HG02642 (cell line): ENCODE measurements at regions not wholly inside any gene's neighbourhood (a gene's known extent, or its start where the extent isn't known, plus 50 kb on each side); places are given as distances from the start of the nearest gene placed in this dataset.

Experiments used
- ATAC-seq: cut with Tn5 transposase; IDR thresholded peaks from one replicate; pipeline ENCODE4 v1.9.1; 2021; ENCODE audit warnings: mild to moderate bottlenecking; ENCODE audit not compliant: unreplicated experiment, poor library complexity

DNA sequence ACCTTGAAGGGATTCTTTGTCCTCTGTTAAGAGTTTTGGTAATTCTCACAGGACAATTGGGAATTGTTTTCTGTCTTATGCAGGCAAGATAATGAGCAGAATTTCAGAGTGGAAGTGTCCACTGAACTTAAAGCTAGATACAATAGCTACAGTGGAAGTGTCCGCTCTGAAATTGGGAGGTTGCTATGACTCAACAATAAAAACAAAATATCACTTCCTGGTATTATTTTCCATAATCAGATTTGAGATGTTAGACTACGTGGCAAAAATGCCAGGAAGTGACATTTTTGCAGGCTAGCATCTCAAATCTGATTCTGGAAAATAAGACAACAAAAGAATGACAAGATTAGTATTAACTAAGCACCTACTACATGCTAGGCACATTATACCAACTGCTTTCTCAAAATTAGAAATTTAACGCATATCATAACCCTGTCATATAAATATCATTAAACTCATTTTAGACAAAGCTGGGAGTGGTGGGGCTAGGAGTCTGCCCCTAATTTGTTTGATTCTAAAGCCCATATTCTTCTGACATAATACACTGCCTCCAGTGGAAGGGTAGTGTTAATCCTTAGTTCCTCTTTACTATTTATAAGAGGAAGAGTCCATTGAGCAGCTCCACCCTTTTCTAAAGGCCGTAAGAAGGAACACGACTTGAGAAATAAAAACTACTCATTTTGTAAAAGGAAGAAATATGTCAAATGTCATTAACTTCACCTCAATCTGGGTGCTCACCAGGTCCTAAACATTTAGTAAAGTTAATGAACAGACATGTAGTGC lies 266.9 kb upstream of the STT3B start:
- ATAC-seq: no peak

DNA sequence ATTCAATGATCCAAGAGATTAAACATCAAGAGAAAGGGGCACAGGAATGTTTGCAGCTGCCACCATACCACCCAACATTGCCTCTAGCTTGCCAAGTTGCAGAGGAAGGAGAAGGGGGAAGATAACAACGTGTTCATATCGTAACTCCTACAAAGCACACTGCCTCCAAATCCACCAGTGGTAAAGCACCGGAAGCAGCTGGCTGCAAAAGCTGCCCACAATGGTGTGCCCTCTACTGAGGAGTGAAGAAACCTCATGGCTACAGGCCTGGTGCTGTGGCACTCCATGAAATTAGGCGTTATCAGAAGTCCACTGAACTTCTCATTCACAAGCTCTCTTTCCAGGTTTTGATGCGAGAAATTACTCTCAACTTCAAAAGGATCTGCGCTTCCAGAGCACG lies 263.9 kb upstream of the STT3B start:
- ATAC-seq: no peak

DNA sequence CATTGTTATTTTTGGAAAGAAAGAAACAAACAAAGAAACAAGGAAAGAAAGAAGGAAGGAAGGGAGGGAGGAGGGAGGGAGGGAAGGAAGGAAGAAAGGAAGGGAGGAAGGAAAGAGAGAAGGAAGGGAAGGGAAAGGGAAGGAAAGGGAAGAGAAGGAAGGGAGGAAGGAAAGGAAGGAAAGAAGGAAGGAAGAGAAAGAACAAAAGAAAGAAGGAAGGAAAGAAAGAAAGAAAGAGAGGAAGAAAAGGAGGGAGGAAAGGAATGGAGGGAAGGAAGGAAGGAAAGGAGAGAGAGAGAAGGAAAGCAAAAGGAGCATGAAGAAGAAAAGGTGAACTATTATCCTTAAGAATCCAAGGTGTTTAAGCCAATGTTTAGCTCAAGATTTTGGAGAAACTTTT lies 262.7 kb upstream of the STT3B start:
- ATAC-seq: no peak

DNA sequence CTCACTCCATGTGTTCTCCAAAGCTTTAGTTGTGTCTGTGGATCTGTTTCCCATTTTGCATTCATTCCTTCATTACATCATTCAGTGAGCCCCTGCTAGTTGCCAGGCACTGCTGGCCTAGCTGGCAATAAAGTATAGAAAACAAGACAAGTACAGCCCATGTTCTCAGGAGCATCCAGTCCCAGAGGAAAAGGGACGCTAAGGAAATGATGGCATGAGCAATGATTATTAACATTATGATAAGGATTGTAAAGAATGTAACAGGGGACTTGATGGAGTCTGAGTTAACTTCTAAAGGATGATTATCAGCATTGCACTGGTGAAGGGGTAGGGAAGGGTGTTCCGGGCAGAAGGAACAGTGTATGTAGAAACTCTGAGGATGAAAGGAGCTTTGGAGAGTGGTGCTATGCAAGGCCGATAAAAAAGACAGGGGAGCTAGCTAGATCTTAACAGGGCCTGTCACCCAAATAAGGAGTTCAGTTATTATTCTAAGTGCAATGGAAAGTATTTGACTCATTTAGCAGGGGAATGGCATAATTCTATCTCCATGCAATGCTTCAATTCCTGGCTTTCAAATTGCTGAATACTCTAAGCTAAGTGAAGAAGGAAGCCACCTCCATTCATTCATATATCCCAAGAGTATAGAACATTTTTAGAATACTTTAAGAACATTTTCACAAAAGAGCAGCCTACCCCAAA lies 258.2 kb upstream of the STT3B start:
- ATAC-seq: no peak

DNA sequence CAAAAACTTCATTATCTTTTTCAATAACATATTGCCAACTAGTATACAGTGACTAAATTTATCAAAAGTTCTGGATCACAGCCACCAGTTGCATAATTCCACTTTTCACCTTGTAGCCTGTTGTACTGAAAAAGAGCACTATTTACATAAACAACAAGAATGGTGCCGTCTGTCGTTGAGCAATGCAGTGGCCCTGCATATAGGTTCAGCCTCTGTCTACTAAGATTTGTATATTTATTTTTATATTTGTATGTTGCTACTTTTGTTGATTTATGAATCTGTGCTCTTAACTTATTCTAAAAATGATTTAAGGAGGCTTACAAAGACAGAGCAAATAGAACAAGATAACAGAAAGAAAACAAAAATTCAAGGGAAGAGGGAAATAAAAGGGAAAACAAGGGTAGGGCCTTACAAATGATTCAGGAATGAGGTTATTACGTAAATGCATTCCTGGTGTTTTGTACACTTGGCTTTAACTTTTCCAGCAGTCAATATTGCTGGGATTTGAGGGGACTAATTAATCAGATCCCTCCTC lies 257.6 kb upstream of the STT3B start:
- no peak for ATAC-seq

DNA sequence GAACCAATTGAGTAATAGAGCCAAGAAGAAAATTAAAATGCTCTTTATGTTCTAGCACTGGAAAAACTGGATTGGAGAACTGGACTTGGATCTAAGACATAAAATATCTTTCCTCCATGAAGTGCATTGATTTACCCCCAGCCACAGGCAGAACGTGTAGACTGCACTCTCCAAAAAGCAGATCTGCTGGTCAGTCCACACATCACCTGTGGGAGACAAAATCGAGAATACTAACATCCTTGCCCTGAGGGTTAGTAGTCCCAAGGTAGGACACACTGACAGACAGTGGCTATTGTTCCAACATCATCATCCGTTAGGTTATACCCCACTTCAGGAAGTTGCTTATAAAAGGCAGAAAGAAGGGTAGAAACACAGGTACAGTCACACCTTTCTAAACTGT lies 257.1 kb upstream of the STT3B start:
- no peak for ATAC-seq

DNA sequence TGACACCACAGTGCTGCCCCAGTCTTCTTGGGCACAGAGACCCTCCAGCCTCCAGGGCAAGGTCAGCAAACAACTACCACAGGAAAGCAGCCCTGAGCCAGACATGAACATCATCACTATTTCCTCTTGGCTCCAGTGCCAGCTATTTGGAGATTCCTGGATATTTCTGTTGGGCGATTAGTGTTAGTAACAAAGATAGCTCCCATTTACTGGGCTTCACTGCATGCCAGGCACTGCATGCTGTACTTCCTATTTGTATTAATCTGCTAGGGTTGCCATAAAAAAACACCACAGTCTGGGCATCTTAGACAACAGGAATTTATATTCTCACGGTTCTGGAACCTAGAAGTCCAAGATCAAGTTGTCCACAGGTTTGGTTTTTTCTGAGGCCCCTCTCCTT lies 255.1 kb upstream of the STT3B start:
- ATAC-seq: no peak

DNA sequence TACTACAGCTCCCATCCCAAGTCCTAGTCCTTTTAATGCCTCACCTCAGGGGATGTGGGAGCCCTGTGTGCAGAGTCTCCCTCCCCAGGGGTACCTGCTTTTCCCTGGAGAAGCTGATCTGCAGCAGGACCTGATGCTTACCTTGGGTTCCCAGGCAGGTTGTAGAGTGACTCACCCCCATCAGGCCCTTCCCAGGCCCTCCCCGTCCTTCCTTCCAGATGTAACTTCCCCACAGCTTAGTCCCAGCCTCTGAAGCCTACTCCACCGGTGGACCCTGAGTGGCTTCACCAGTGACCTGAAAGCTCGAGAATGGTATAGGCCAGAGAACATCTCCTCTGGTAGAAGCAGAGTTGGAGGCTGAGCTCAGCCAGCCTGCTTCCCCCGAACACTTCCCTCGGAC lies 254.2 kb upstream of the STT3B start:
- ATAC-seq: no peak

DNA sequence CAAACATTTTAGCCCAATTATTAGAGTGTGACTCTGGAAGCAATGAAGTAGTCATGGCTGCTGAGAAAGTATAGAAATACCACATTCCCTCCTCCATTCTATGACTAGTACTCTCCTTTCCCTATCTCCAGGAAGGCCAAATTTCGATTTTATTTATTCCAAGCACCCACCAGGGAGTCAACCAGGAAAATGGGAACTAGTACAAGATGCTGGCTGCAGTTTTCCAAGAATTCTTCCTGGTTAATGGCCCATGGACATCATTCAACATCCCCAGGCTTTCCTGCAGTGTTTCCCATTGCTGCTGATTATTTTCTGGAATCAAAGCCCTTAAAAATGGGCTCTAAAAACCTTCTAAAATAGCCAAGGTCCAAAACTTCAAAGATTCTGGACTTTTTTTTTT lies 247.9 kb upstream of the STT3B start:
- ATAC-seq: no peak

DNA sequence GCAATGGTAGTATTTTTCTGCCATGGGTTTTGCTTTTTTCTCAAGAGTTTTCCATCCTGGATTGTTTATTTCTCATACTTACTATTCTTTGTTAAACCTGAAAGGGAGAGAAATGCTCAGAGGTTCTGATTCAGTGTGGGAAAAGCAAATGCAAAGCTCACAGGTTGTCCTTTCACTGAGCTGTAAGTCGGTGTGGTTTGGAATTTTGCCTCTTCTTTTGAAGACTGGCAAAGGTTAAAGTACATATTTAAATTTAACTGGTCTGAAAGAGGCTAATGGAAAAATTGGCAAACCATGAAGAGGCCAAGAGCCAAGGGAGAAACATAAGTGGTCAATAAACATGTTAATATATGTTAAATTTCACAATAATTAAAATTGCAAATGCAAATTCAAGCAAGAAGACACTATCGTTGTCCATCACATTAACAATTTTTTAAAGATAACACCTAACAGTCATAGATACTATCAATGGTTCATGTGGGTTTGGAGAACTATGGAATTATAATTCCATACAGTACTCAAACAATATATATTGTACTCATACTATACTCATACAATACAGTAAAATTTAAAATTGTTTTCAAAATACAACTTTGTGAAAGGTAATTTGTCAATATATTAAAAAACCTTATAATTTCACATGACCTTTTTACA lies 246.8 kb upstream of the STT3B start:
- no peak for ATAC-seq

DNA sequence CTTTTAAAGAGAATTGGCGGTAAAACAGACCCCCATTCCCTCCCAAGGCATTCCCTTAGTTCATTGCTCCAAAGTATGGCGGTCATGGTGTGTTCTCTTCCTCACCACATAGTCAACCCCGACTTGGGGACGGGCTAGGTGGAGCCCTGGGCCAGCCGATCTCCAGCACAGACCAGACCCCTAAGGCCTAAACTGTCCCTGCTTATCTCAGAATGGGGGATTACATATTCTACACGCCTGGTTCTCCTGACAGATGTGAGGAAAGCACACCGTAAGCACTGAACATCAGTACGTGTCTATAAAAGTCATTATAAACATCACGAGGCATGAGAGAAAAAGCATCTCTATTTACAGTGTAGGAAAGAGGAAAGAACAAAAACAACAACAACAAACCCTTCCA lies 244.5 kb upstream of the STT3B start:
- no peak for ATAC-seq

DNA sequence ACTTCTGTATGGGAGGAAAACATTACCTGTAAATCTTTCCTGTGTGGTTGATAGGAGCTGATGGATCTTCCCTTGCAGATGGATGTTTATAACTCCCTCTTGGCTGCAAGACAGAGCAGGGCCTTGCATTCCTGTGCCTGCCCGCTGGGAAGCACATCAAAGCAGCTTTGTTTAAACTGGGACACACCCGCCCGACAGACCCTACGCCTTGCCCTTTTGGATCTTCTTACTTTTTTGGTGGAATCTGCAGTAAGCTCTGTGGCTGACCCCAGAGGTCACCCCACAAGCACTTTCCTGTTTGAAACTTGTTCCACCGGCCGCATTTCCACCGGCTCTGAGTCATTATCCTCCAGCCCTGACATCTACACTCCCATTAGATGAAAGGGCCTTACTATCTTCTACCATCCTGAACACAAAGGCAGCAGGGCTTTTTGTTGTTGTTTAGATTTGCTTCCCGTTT lies 244.1 kb upstream of the STT3B start:
- ATAC-seq: no peak

DNA sequence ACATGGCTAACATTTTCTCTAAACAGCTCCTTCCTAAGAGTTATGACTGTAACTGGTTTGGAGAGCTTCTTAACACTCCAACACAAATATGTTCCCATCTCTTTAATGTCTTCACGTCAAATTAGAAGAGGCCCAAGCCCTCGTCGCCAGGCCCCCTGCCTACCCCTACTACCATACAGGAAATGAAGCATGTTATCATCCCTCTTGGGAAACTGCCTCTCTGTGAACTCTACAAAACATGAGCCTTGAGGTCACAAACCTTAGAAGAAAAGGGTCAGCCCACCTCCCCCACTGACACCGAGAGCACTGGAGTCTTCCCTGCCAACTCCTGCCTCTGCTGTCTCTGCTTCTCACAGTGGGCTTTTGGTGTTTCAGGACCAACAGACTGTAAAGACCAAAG lies 243.1 kb upstream of the STT3B start:
- ATAC-seq: no peak

DNA sequence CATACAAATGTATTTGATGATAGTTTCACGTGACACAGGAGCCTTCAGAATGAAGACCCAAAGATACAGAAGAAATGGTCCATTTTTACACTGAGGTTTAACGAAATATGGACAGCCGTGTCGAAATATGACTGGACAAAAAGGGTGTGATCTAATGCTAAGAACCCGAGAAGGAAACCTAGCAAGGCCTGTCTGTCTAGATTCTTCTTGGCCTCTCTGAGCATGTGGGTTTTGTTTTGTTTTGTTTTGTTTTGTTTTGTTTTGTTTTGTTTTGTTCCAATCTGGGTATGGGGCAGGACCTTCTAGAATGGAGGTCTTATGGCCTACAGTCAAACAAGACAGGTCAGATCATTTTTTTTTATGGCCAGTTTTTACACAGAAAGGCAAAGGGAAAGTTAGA lies 242.7 kb upstream of the STT3B start:
- no peak for ATAC-seq

DNA sequence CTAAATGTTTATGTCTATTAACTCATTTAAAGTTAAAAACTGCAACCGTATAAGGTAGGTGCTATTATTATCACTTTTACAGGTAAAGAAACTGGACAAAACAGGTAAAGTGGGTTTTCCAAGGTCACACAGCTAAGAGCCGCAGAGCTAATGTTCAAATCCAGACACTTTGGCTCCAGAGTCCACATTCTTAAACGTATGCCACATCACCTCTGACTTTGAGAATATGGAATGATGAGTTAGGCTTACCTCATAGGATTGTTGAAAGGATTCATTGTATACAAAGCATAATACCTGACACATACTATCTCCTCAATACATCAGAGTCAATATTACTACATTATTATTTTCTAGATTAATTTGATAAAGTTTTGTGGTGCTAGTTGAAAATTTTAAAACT lies 240.9 kb upstream of the STT3B start:
- no peak for ATAC-seq

DNA sequence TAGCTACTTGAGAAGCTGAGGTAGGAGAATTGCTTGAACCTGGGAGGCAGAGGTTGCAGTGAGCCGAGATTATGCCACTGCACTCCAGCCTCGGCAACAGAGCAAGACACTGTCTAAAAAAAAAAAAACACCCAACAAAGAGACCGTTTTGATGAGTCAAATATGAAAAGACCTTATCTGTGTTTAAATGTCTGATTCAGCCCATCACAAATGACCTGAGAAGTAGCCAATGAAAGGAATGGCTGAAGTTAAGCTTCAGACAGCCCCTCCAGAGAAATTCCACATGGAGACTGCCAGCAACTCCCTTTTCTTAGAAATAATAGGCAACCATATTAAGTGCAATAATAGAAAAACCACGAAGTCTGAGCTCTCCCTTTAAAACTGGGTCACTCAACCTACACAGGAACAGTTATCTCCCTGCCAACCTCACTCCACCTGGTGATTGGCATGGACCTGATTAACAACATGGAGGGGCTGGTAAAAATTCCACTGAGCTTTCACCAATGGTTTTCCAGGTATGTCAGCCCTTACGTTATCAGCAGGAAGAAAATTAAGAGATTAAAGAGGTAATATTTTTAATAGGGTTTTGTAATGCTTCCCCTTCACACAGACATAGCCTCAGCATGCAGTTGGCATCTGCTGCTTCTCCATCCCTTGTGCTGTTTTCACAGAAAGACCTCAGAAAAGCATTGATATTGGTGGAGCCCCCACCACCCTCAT lies 238.1 kb upstream of the STT3B start:
- no peak for ATAC-seq

DNA sequence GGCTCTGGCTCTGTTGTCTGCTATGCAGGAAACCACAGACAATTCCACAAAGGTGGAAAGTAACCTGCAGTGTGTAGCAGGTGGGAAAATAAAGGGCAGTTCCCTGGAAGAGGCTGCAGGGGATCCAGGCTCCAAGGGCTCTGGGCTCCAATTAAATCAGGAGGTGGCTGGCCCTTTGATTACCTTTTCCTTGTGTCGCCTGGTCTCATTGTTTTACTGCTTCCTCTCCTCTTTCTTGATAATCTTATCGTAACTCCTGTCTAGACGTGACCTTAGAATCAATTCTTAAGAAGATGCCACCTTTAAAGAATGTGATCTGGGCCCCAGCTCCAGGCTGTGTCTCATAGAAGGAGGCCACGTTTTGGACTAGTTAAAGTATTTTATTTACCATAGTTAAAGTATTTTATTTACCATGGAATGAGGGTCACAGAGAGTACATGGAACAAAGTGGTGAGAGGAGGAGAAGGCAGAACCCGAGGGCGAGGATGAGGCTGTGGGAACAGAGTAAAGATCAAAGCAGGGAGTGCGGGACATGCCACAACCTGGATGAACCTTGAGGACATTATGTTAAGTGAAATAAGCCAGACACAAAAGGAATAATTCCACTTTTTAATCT lies 237.5 kb upstream of the STT3B start:
- no peak for ATAC-seq

DNA sequence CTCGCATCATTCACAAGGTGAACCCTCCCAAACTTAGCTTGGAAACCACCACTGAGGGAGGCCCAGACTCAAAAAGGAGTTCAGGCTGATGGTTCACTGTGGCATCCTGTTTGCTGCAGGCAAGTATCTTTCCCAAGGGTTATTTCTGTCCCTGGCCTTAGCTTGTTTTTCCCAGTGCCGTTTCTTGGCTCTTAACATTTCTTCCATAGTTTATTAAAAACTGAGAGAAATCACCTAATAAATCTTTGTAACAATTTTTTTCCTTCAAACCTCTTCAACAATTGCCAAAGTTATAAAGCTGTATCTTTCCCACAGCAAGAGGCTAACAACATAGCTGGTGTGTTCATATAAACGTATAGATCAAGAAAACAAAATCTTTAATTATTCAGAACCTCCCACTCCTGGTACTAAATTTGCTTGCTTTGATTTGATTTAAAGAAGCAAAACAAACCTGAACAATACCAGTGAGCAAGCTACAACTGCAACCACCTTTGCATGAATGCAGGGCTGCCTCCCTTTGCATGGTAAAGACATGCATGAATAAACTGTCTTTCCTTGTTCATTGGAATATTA lies 234.9 kb upstream of the STT3B start:
- no peak for ATAC-seq

DNA sequence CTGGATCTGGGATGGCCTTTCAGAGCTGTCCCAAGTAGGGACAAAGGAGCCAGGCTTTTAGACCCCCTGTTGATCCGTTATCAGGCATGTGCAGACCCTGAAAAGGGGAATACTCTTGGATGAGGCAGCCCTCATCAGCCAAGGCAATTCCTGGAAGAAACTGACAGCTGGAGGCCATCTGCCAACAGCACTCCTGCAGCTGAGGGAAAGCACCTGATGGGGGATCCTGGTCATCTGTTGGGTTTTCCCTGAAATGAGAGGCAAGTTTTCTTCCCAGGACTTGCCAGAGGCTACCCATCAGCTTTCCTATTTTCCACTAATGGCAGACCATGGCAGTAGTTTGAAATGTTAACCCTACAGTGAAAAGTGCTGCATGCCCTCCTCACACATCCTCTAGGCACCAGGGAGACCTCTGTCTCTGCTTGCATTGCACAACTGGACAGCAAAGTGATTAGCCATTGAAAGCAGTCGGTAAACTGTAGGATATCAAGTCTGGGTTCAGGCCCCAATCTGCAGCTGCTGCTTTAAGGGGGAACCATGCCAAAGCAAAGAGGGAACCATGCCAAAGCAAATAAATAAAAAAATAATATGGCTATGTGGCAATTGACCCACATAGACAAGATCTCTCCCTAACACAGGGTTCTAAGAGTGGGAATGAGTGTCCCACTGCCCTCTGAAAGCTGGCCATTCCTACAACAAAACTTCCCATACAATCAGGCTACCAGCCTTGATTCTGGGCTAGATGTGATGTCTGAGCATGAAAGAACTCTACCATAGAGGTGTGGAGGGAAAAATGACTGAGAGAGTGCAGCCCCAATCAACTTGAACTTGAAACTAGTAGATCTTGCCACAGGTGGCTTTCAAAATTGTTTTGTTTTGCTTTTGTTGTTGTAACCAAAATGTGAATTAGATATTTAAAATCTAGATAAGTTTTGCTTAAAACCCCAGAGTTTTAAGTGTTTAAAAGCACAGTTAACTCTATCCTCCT lies 232.0 kb upstream of the STT3B start:
- ATAC-seq: no peak
